Neural cell (in vitro differentiated cells): ENCODE measurements at regions not wholly inside any gene's neighbourhood (a gene's known extent, or its start where the extent isn't known, plus 50 kb on each side); places are given as distances from the start of the nearest gene placed in this dataset.

Experiments used
- H2AFZ ChIP-seq: fragments of 200-600, 300-800 bp; sonication (generic), shearing (Covaris generic); 2 replicates; pipeline ENCODE4 v1.6.0; 2014; ENCODE audit warnings: low read depth, mild to moderate bottlenecking, antibody characterized with exemption, low read length, moderate library complexity
- H3F3A ChIP-seq: fragments of 200-600 bp; shearing (Covaris generic); 2 replicates; pipeline ENCODE4 v1.6.1; 2016; ENCODE audit warnings: mild to moderate bottlenecking, moderate library complexity, mixed read lengths, antibody characterized with exemption, low read length; ENCODE audit not compliant: insufficient read depth, poor library complexity, severe bottlenecking
- H3K27ac ChIP-seq: fragments of 200-600, 300-800 bp; sonication (generic), shearing (Covaris generic); 2 replicates; pipeline ENCODE4 v1.5.1; 2014; ENCODE audit warnings: mild to moderate bottlenecking, low read length, moderate library complexity
- H3K27me3 ChIP-seq: fragments of 300-800, 200-600 bp; sonication (generic), shearing (Covaris generic); 2 replicates; pipeline ENCODE4 v1.6.0; 2014; ENCODE audit warnings: mild to moderate bottlenecking, low read depth, low read length, moderate library complexity; ENCODE audit not compliant: insufficient read depth
- H3K36me3 ChIP-seq: fragments of 300-800, 200-600 bp; sonication (generic), shearing (Covaris generic); 2 replicates; pipeline ENCODE4 v1.5.1; 2014; ENCODE audit warnings: mild to moderate bottlenecking, antibody characterized with exemption, low read length, moderate library complexity; ENCODE audit not compliant: insufficient read depth
- H3K4me2 ChIP-seq: fragments of 300-800, 200-600 bp; sonication (generic), shearing (Covaris generic); 2 replicates; pipeline ENCODE4 v1.6.0; 2014; ENCODE audit warnings: mild to moderate bottlenecking, low read length
- H3K4me3 ChIP-seq: fragments of 300-800, 200-600 bp; sonication (generic), shearing (Covaris generic); 2 replicates; pipeline ENCODE4 v1.5.1; 2014; ENCODE audit warnings: mild to moderate bottlenecking, low read length, moderate library complexity
- H3K79me2 ChIP-seq: fragments of 200-600 bp; shearing (Covaris generic); replicated peaks from 2 replicates; pipeline ENCODE4 v1.6.0; 2014; ENCODE audit warnings: mild to moderate bottlenecking, low read length, moderate library complexity; ENCODE audit not compliant: insufficient read depth
- H3K9ac ChIP-seq: fragments of 300-800, 200-600 bp; sonication (generic), shearing (Covaris generic); 2 replicates; pipeline ENCODE4 v1.6.1; 2016; ENCODE audit warnings: mild to moderate bottlenecking, low read length, mixed read lengths
- H3K9me2 ChIP-seq: fragments of 200-600 bp; shearing (Covaris generic); 2 replicates; pipeline ENCODE4 v1.6.1; 2016; ENCODE audit warnings: mild to moderate bottlenecking, low read length, mixed read lengths; ENCODE audit not compliant: insufficient read depth
- H3K9me3 ChIP-seq: fragments of 200-600, 300-800 bp; sonication (generic), shearing (Covaris generic); 2 replicates; pipeline ENCODE4 v1.6.1; 2016; ENCODE audit warnings: mild to moderate bottlenecking, mixed run types, low read length, moderate library complexity, mixed read lengths
- H4K20me1 ChIP-seq: fragments of 200-600 bp; shearing (Covaris generic); 2 replicates; pipeline ENCODE4 v1.6.1; 2016; ENCODE audit warnings: mild to moderate bottlenecking, mixed run types; ENCODE audit not compliant: insufficient read depth
- CTCF ChIP-seq: fragments of 450-650 bp; IDR thresholded peaks from 2 replicates; pipeline ENCODE4 v1.5.1; 2014; ENCODE audit warnings: antibody characterized with exemption, mild to moderate bottlenecking, moderate library complexity; ENCODE audit not compliant: poor library complexity, severe bottlenecking
- EP300 ChIP-seq: fragments of 450-650 bp; conservative IDR thresholded peaks from 2 replicates; pipeline ENCODE4 v1.6.1; 2014; ENCODE audit warnings: antibody characterized with exemption, mild to moderate bottlenecking, moderate library complexity; ENCODE audit not compliant: poor library complexity, severe bottlenecking
- EZH2 ChIP-seq: fragments of 200-600, 300-800 bp; shearing (Covaris generic), sonication (generic); IDR thresholded peaks from 2 replicates; pipeline ENCODE4 v1.6.1; 2014; ENCODE audit warnings: antibody characterized with exemption, low read length, borderline replicate concordance, mild to moderate bottlenecking; ENCODE audit not compliant: insufficient read depth, poor library complexity, severe bottlenecking
- MXI1 ChIP-seq: fragments of 450-650 bp; conservative IDR thresholded peaks from 2 replicates; pipeline ENCODE4 v1.6.1; 2014; ENCODE audit warnings: antibody characterized with exemption, mild to moderate bottlenecking; ENCODE audit not compliant: poor library complexity, severe bottlenecking
- POLR2AphosphoS5 ChIP-seq: IDR thresholded peaks from 2 replicates; pipeline ENCODE4 v1.6.1; 2012
- RAD21 ChIP-seq: fragments of 450-650 bp; conservative IDR thresholded peaks from 2 replicates; pipeline ENCODE4 v1.6.1; 2014; ENCODE audit warnings: antibody characterized with exemption, mild to moderate bottlenecking, moderate library complexity
- REST ChIP-seq: IDR thresholded peaks from 2 replicates; pipeline ENCODE4 v1.6.1; 2012; ENCODE audit warnings: borderline replicate concordance
- SMC3 ChIP-seq: fragments of 450-650 bp; conservative IDR thresholded peaks from 2 replicates; pipeline ENCODE4 v1.6.1; 2014; ENCODE audit warnings: antibody characterized with exemption, mild to moderate bottlenecking, moderate library complexity; ENCODE audit not compliant: poor library complexity
- TAF1 ChIP-seq: IDR thresholded peaks from 2 replicates; pipeline ENCODE4 v1.6.1; 2012; ENCODE audit warnings: low read depth

- Histone ChIP-seq H3K36me3 (no peaks in the 10 kb centered on the region), H3K9me3 (no peaks in the 10 kb centered on the region), H3K27me3 (no peaks in the 10 kb centered on the region), H3K9me2 (no peaks in the 10 kb centered on the region), H3F3A (no peaks in the 10 kb centered on the region), H2AFZ (no peak overlapping the region), H3K9ac (no peak overlapping the region), H4K20me1 (no peaks in the 10 kb centered on the region), H3K4me2 (no peak overlapping the region), H3K27ac (no peak overlapping the region), H3K4me3 (no peak overlapping the region), H3K79me2 (no peaks in the 10 kb centered on the region)
- TF ChIP-seq TAF1 = no peak
- no peak for TF ChIP-seq CTCF
- no peak for TF ChIP-seq REST
Measured at GRCh38 chr13:109383683-109384082, 402.7 kb downstream of the IRS2 start.

GRCh38 chr13:109381546-109382180 is 404.7 kb downstream of the IRS2 start:
- Histone ChIP-seq H3K27ac (no peak overlapping the region), H3K9me2 (no peaks in the 10 kb centered on the region), H3K27me3 (no peaks in the 10 kb centered on the region), H4K20me1 (no peaks in the 10 kb centered on the region), H3K4me3 (no peak overlapping the region), H3K9ac (no peak overlapping the region), H3K4me2 (no peak overlapping the region), H3K79me2 (no peaks in the 10 kb centered on the region), H3K36me3 (no peaks in the 10 kb centered on the region), H3F3A (no peaks in the 10 kb centered on the region), H2AFZ (no peak overlapping the region), H3K9me3 (no peaks in the 10 kb centered on the region)
- no peak for TF ChIP-seq EP300
- no peak for TF ChIP-seq CTCF
- TF ChIP-seq SMC3 = no peak
- no peak for TF ChIP-seq TAF1
- no peak for TF ChIP-seq MXI1
- TF ChIP-seq EZH2 = no peak
- TF ChIP-seq POLR2AphosphoS5 = no peak
- no peak for TF ChIP-seq REST
- TF ChIP-seq RAD21 = no peak
